ENCODE measurements at regions not wholly inside any gene's neighbourhood (a gene's known extent, or its start where the extent isn't known, plus 50 kb on each side); places are given as distances from the start of the nearest gene placed in this dataset.
"Not testable (repeated sequence)": the region's sequence is repeated elsewhere in the genome, so short reads cannot be mapped to it uniquely, and the experiment has no call there.

DNA sequence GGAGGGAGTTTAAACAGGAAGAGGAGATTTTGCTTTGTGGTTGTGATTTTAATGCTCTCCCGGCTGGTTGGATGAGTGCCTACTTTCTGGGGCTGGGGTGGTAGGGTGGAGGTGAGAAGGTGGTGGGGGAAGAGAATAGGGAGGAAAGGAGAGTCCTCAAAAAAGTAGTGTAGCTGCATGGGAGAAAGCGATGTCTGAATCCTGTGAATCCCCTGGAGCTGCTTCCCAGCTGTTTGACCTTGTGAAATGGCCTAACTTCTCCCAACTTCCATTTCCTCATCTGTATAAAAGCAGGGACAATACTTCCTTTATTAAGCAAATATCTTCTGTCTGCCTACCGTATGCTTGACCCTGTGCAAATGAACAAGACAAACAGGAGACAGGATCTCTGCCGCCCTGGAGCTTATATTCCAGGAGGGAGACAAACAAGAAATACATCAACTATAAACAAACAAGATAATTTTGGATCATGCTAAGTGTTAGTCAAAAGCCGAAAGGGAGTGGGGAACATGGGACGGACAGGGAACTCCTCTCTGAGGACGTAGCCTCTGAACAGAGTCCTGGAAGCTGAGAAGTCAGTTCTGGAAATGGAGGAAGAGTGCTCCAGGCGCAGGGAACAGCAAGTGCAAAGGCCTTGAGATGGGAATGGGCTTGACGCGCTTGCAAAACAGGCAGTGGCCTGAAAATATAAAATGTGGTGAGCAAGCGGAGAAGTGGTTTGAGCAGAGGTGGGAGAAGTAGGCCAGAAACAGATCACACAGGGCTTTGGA lies 103.5 kb downstream of the SPRY4 start:
- DNase-seq, result peak; percentile 19

DNA sequence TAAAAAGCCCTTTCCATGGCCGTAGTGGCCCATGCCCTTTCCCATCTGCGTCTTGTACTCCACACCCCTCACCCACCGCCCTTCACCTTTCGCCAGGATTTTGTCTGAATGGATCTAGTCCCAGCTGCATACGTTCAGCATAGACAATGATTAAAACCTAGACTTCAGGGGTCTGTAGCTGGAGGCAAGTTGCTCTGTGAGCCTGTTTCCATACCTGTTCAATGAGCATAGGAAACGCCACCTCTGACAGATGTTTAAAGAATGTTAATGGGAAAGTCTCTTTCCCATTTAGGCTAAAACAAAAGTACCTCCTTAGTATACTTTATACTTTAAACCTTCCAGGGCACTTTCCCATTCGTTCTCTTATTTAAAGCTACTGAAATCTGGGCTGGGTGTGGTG lies 105.7 kb downstream of the SPRY4 start:
- DNase-seq, result no peak

DNA sequence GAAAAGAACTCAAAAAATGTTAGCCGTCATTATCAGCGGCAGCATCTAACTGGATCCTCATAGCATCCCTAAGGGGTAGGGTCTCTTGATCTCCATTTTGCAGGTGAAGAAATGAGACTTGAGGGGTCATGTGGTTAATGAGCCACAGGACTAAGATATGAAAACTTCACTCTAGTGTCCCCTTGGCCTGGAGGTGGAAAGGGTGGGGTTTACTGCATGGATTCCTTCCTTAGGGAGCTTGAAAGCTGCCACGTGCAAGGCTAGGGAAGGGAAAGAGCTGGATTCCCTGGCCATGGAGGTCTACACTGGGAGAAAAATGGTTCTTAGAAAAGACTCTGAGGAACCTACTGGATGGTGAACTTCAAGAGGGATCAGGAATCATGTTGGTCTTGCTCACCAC lies 107.9 kb downstream of the SPRY4 start:
- DNase-seq, result no peak

DNA sequence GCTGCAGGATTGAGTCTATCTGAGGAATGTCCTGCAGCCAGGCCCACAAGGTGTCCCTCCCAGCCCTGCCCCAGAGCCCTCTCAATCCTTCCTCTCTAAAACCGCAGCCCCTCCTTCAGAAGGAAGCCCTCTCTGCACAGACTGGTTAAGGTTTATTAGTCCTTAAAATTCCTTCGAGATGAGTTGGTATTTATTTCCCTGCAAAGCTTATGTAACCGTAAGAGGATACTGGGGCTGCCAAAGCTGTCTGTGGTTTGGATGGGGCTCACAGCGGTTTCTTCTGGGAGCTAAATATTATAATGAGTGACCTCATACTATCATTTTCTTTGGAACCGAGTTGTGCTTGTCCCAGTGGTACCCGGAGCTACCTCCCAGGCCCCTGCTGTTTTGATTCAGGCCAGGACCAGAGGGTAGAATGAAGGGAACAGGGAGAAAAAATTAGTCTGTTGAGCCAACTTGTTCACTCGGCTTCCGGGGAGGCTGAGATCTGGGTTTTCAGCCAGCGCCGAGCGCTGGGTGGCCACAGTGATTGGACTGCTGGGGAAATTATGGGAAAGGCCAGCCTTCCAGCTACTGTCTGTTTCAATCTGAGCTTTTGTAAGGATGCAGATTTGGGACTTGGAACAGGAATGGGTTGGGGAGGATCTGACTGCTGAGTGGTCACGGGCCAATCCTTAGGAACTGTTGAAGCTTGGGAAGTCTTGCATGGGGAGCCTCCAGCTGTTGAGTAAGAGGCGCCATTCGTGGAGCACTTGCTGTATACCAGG lies 107.5 kb downstream of the NDFIP1 start:
- no peak for DNase-seq

DNA sequence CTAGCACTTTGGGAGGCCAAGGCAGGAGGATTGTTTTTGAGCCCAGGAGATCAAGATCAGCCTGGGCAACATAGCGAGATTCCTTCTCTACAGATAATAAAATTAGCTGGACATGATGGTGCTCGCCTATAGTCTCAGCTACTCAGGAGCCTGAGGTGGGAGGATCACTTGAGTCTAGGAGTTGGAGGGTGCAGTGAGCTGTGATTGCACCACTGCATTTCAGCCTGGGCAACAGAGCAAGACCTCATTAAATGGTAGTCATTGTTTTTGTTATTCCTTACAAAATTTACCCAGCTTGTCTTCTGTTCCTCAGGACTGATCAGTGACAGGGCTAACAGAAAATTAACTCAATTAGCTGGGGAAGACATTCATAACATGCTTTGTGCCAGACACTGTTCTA lies 104.5 kb downstream of the NDFIP1 start:
- no peak for DNase-seq

DNA sequence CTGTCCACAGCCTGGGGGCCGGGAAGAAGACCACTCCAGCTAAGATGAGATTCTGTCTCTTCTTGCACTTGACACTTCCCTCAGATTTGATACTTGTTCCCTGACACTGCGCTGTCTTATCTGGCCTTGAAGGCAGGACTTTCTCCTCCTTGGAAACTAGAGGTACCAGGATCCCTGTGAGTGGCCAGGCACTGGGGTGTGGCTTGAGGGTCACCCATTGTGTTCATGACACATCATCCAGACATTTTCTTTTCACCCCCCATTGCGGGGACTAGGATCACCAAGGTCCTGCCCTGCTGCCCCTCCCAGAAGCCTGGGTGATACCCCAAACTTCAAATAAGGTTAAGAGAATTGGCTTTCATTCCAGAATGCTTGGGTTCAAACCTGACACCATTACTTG lies 103.3 kb downstream of the NDFIP1 start:
- DNase-seq, result no peak

DNA sequence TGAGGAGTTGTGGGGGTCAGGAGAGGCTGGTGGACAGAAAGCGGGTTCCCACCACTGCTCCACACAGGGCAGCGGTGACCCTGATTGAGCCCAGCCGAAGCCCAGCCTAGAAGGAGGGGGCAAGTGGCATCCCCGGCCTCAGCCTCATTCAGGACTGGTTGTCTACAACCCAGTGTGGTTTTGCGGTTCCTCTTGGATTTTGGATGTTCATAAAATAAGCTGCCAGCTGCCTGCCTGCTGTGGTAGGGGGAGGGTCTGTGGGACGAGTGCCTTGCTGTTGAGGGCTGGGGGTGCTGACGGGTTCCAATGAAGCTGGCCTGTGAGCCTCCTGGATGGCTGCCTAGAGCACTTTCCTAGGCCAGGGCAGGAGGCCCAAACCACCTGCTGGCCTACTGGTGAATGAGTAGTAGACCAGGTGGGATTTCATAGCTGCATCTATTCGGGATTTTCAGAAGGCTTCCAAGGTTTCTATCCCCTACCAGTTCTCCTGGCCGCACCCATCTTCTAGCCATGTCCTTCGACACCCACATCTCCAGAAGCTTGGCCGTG lies 102.4 kb downstream of the NDFIP1 start:
- no peak for DNase-seq

DNA sequence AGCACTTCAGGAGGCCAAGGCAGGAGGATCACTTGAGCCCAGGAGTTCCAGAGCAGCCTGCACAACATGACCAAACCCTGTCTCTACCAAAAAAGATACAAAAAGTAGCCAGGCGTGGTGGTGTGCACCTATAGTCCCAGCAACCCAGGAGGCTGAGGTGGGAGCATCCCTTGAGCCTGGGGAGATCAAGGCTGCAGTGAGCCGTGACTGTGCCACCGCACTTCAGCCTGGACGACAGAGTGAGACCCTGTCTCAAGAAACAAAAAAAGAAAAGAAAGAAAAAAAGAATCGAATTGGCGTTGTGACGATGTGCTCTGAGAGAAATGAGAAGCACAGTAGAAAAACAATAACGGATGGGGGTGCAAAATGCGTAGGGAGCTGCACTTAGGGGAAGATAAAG lies 101.4 kb downstream of the NDFIP1 start:
- no peak for DNase-seq

DNA sequence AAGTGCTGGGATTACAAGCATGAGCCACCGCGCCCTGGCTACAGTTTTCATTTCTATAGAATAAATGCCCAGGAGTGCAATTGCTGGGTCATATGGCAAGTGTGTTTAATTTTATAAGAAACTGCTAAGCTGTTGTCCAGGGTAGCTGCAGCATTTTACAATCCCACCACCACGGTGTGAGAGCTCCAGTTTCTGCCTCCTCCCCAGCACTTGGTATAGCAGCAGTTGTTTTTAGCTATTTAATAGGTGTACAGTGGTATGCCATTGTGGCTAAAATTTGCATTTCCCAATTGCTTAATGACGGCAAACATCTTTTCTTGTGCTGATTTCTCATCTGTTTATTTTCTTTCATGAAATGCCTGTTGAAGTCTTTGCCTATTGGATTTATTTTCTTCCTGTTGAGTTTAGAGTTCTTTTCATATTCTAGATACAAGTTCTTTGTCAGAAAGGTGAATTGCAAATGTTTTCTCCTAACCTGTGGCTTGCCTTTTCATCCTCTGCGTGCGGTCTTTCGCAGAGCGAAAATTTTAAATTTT lies 100.3 kb downstream of the NDFIP1 start:
- DNase-seq, result no peak

DNA sequence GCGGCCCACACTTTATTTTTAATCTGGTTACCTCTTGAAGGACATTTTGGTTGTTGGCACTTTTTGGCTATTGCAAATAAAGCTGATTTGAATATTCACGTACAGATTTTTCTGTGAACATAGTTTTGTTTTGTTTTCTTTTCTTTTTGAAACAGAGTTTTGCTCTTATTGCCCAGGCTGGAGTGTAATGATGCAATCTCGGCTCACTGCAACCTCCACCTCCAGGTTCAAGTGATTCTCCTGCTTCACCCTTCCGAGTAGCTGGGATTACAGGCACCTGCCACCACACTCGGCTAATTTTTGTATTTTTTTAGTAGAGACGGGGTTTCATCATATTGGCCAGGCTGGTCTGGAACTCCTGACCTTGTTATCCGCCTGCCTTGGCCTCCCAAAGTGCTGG lies 99.7 kb downstream of the NDFIP1 start:
- DNase-seq, result not testable (repeated sequence)

DNA sequence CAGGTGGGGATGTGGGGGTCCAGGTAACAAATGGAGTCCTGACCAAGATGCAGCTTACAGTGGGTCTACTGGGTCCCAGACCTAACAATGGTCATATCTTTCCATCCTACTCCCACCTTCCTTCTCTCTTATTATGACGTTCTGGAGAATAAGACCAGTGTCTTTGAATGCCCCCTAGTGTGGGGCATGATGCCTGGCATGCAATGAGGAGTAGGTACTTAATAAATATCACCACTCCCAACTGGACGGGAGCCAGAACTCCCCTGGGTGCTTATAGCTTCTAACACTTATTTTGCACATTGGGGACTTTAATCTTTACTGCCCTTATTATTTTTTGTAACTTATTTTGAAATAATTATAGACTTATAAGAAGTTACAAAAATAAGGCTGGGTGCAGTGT lies 98.2 kb downstream of the NDFIP1 start:
- DNase-seq, result peak; percentile 28

DNA sequence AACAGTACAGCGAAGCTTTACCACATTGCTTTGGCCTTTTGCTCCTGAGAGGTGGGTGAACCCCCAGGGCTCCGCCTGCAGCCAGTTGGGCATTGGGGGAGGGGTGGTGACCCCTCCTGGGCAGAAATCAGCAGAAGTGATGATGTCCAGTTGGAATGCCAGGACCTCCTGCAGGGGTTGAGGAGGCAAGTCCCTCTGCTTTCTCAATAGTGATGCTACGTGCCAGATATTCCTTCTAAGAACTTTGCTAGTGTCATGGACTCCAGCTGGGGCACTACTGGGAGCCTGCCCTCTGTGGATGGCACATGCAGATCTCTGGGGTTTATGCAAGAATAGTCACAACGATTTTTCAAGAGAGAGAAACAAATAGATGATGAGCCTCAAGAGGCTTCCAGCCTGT lies 95.6 kb downstream of the NDFIP1 start:
- no peak for DNase-seq

Measured in NCI-H69 (cell line).